ENCODE measurements at regions not wholly inside any gene's neighbourhood (a gene's known extent, or its start where the extent isn't known, plus 50 kb on each side); places are given as distances from the start of the nearest gene placed in this dataset.

GRCh38 chr14:94885481-94886155 lies 115.7 kb upstream of the GSC start:
- DNase-seq, result no peak

GRCh38 chr14:94884616-94885230 lies 114.8 kb upstream of the GSC start:
- DNase-seq, result no peak

- DNase-seq, result no peak
Observed at GRCh38 chr14:94882401-94882800, 112.5 kb upstream of the GSC start.

DNA sequence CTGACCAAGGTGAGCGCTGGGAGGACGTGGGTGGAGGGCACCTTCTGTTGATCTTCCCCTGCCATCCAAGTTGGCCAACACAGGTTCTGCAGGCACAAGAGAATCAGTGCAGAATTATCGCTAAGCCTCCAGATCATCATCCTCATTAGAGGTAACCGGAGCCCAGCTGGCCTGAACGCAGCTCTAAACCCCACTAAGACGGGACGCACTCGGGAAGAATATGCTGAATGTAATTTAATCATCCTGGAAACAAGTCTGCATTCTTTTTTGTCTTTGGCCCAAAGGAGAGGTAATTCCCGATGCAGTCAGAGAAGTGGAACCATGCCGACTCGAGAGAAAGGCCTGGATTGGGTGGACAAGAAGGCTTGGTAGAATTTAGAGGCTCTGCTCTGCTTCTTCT lies 111.0 kb upstream of the GSC start:
- DNase-seq, result no peak

- DNase-seq, result no peak
Observed at GRCh38 chr14:94880106-94880505, 110.2 kb upstream of the GSC start.

DNA sequence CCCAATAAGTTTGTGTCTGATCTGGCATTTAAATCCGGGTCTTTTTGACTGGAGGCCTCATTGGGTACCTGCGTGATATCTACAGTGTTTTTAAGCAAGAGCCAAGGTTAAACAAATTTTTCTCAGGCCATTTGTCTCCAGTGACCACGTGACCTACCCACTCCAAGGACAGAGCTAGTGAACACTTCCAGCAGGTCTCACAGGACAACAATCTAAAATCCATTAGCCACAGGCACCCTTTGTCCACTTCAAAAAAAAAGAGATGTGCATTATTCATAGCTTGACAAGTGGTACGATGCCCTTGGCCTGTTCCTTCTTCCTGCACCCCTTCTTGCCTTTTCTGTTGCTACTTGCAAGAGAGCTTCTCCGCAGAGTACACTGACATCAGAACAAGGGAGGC lies 109.6 kb upstream of the GSC start:
- DNase-seq, result no peak

DNA sequence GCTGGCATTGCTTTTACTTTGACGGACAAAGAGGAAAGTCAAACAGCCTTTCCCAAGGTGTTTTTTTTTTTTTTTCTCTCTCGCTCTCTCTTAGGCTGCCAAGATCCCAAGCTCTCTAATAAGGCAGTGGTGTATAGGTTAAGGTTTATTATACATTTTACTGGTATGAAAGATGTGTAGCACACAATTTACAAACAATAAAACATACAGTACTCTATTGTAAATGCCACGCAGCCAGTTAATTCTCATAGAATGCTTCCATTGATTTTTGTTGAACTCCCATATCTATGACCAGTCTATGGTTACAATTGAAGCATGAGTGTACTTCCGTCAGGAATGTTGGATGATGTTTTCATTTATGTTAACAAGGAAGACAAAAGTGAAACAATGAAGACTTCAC lies 106.4 kb upstream of the GSC start:
- no peak for DNase-seq

GRCh38 chr14:94875256-94875655 lies 105.3 kb upstream of the GSC start:
- DNase-seq, result no peak

DNA sequence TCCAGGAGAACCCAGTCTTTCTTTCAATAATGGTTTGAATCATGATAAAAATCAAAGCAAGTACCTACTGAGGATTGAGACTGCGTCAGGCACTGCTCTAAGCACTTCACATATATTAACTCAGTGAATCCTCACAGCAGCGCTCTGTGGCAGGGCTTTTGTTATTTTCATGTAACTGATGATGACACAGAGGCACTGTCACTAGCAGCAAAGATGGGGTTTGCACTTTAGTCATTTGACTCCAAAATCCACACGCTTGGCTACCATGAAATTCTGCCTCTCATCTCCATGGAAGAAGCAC lies 98.8 kb upstream of the GSC start:
- no peak for DNase-seq

DNA sequence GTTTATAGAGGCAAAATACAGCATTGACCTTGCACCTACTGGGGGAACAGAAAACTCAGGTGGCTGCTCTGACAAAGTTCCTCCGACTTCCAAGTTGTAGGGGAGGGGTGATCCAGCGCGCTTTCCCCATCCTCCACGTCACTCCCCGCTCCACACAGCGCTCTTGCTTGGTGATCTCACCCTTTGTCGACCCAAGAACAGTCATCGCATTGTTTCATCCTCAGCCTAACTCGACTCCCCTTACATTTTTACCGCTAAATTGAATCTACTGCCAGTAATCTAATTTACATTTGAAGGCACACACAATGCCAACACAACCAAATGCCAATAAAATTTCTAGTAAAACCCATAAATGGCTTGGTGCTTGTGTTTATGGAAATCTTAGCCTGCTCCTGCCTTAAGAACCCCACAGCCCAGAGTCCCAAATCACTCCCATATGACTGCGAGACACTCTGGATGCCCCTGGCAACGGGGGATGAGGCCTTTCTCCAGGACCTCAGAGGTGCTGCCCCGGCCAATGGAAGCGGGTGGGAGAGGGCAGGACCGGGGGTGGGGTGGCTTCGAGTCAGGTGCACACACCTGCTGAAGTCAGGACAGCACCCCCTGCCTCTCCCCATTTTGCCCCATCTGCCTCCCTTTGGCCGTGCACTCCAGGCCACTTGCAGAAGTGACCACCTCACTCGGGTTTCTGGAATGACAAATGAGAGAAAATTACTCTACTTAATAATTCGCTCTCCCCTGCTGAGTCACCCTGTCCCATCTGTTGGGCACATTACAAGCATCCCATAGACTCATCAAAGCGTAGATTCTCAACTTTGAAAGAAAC lies 98.2 kb upstream of the GSC start:
- no peak for DNase-seq

DNA sequence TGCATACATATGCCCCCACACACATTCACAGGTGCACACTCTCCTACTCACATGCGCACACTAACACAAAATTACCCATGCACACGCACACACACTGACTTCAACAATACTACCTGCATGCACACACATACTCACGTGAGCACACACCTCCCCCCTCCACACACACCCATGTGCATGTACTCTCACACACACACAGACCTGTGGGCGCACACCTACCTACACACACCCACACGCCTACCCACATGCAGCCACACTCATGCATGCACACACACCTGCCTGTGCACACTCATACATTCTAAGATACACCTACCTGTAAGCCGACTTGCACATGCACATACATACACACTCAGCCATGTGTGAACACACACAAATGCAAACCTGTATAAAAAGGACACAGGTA lies 97.3 kb upstream of the GSC start:
- no peak for DNase-seq

DNA sequence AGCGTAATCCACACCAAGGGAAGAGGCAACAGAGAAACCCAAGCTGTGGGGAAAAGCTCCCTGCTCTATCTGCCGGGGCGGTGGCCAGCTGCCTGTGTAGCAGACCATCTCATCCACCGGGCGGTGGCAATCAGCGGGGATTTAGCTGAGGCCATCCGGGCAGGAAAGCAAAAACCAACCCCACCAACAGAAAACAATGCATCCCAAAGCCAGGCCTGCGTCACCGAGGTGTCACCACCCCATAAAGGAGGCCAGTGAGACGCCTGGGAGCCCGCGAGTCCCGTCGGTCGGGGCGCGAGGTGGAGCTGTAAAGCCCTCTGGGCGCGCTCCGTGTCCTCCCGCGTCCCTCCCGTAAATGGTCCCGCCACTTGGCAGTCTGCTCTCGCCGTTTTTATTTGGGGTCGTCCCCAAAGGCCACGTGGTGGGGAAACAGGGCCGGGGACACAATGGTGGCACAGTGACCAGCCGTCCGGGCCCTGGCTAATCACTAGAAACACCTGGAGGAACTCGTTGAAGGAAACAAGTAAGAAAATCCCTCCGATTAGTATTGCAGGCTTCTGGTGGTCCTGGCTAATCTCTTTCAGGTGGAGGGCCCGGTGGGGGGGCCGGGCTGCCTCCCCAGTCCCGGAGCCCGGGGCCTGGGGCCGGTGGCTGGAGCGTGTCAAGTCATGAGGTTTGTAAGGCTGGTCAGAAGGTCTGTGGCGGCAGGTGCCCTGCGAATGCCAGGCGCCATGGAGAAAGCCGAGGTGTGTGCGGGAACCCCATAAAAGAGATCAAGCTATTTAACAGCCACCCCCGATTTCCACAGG lies 94.7 kb upstream of the GSC start:
- DNase-seq, result no peak

GRCh38 chr14:94863366-94863765 lies 93.5 kb upstream of the GSC start:
- DNase-seq, result no peak

GRCh38 chr14:94857950-94858349 lies 88.0 kb upstream of the GSC start:
- no peak for DNase-seq

- no peak for DNase-seq
Observed at GRCh38 chr14:94853920-94854319, 84.0 kb upstream of the GSC start.

- DNase-seq, result no peak
Observed at GRCh38 chr14:94850309-94851211, 80.6 kb upstream of the GSC start.

GRCh38 chr14:94844593-94845152 lies 74.8 kb upstream of the GSC start:
- DNase-seq, result no peak

GRCh38 chr14:94840467-94840866 lies 70.6 kb upstream of the GSC start:
- no peak for DNase-seq

- no peak for DNase-seq
Observed at GRCh38 chr14:94839348-94839747, 69.4 kb upstream of the GSC start.

DNA sequence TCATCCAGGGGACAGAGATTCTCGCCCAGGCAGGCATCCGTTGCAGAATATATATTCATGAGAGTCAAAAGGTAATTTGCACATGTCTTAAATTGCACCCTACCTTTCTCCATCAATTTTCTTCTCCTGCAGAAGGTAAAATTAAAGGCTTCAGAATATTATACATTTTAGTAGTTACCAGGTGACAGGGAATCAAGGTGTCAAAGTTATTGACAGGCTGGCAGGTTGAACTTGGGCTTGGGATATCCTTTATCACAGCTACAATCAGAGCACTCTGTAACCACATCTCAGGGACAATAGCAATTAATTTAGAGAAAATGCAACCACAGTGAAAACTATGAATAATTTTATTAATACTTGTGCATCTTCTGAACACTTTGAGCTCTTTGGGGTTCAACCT lies 66.9 kb upstream of the GSC start:
- no peak for DNase-seq

DNA sequence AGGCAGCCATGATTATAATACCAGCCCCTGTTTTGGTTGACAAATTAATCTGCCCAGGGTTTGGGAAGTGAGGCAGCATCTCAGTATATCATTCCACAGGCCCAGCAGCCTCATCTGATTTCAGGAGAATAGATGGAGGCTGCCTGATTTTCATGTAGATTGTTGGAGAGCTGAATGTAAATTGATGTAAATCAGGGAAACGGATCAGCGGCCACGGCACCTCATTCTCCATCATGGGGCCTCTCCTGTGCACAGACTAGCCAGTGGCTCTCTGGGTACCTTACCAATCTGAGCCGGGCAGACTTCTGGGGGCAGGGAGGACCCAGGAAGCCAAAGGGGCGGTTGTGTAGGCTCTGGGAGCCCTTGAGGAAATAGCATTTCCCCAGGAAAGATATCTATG lies 63.7 kb upstream of the GSC start:
- no peak for DNase-seq

DNA sequence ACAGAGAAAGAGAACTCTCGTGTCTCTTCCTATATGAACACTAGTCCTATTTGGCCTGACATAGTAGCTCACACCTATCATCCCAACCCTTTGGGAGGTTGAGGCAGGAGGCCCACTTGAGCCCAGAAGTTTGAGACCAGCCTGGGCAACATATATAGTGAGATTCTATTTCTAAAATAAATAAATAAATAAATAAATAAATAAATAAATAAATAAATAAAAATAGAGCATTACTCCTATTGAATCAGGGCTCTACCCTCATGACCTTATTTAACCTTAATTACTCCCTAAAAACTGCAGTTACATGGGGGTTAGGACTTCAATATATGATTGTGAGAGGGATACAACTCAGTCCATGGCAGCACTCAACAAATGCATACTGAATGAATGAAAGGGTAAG lies 61.2 kb upstream of the GSC start:
- no peak for DNase-seq
